ENCODE measurements at regions not wholly inside any gene's neighbourhood (a gene's known extent, or its start where the extent isn't known, plus 50 kb on each side); places are given as distances from the start of the nearest gene placed in this dataset.

GRCh38 chr12:59087691-59088090 lies 167.4 kb upstream of the LRIG3 start:
- H3K27me3 ChIP-seq (ENCODE audit: control insufficient read depth, insufficient read depth, low read length) = no peaks in the 10 kb centered on the region
- DNase-seq (ENCODE audit: low read depth, low spot score) = no peak
- ATAC-seq = no peak
- TF ChIP-seq POLR2AphosphoS5 (IDR thresholded peaks at IDR 0.05; ENCODE audit: low read depth, low read length) = no peak
- no peak for TF ChIP-seq CTCF (IDR thresholded peaks at IDR 0.05)
- no peak for TF ChIP-seq REST (IDR thresholded peaks at IDR 0.05; ENCODE audit: insufficient read depth in 1 of 2, low read depth in 2 of 2, low read length in 1 of 2)
- TF ChIP-seq TCF7L2 (IDR thresholded peaks at IDR 0.05; ENCODE audit: low read depth, low read length) = no peak
- TF ChIP-seq SIN3A (IDR thresholded peaks at IDR 0.05; ENCODE audit: borderline replicate concordance, insufficient read depth, low read depth, low read length) = no peak
- intact Hi-C loops (cut with micrococcal nuclease; ENCODE audit: unreplicated experiment) (loop anchor here (10.0 kb wide), 3 partner anchors 543 to 1103 kb away; no protein-coding TSS in a partner anchor), in situ Hi-C loops (cut with HindIII; ENCODE audit: low pct_unique_long_range_greater_than_20kb, low sequenced_read_pairs) (no loop called here)
- POLR2A ChIA-PET = no interaction called here
- no peaks in the 10 kb centered on the region for H3K36me3 ChIP-seq (ENCODE audit: control insufficient read depth, insufficient read depth, low read length)
- no peaks in the 10 kb centered on the region for H3K4me1 ChIP-seq (ENCODE audit: control insufficient read depth, insufficient read depth, low read length)
- no peak overlapping the region for H3K4me3 ChIP-seq (ENCODE audit: low read depth in 2 of 2, low read length in 2 of 2)
- H3K9me3 ChIP-seq (ENCODE audit: control insufficient read depth, insufficient read depth, low read depth, low read length) = no peaks in the 10 kb centered on the region
- BruUV-seq (replicated peaks) = no TSS peak
- CTCF ChIA-PET = no interaction called here
- H3K27ac ChIP-seq (ENCODE audit: low read length) = no peak overlapping the region

- no peaks in the 10 kb centered on the region for H3K27me3 ChIP-seq (ENCODE audit: control insufficient read depth, insufficient read depth, low read length)
- H3K27ac ChIP-seq (ENCODE audit: low read length) = no peak overlapping the region
- no peak for TF ChIP-seq SIN3A (IDR thresholded peaks at IDR 0.05; ENCODE audit: borderline replicate concordance, insufficient read depth, low read depth, low read length)
- TF ChIP-seq CTCF (IDR thresholded peaks at IDR 0.05) = peak; percentile 50; the same call in 1 of the 2 replicates
- in situ Hi-C loops (cut with HindIII; ENCODE audit: low pct_unique_long_range_greater_than_20kb, low sequenced_read_pairs) (no loop called here), intact Hi-C loops (cut with micrococcal nuclease; ENCODE audit: unreplicated experiment) (loop anchor here (10.0 kb wide), 3 partner anchors 542 to 1102 kb away; no protein-coding TSS in a partner anchor)
- H3K4me1 ChIP-seq (ENCODE audit: control insufficient read depth, insufficient read depth, low read length) = no peaks in the 10 kb centered on the region
- ATAC-seq (no peak), DNase-seq (ENCODE audit: low read depth, low spot score) (no peak)
- no peaks in the 10 kb centered on the region for H3K9me3 ChIP-seq (ENCODE audit: control insufficient read depth, insufficient read depth, low read depth, low read length)
- no TSS peak for BruUV-seq (replicated peaks)
- H3K4me3 ChIP-seq (ENCODE audit: low read depth in 2 of 2, low read length in 2 of 2) = no peak overlapping the region
- no peaks in the 10 kb centered on the region for H3K36me3 ChIP-seq (ENCODE audit: control insufficient read depth, insufficient read depth, low read length)
- ChIA-PET CTCF (no interaction called here), POLR2A (no interaction called here)
Observed at GRCh38 chr12:59087077-59087673, 166.9 kb upstream of the LRIG3 start.
